ENCODE measurements at regions not wholly inside any gene's neighbourhood (a gene's known extent, or its start where the extent isn't known, plus 50 kb on each side); places are given as distances from the start of the nearest gene placed in this dataset.

DNA sequence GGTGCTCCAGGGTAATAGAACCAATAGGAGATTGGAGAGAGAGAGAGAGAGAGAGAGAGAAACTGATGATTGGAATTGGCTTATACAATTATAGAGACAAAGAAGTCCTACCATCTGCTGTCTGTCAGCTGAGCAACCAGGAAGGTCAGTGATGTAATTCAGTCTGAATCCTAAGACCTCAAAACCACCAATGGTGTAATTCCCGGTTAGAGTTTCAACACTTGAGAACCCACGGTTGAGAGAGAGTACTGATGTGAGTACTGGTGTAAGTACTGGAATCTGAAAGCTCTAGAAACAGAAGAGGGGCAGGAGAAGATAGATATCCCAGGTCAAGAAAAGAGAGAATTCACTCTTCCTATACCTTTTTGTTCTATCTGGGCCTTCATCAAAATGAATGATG is 775.8 kb downstream of the EFNA5 start:
- TF ChIP-seq, protein P1, sequence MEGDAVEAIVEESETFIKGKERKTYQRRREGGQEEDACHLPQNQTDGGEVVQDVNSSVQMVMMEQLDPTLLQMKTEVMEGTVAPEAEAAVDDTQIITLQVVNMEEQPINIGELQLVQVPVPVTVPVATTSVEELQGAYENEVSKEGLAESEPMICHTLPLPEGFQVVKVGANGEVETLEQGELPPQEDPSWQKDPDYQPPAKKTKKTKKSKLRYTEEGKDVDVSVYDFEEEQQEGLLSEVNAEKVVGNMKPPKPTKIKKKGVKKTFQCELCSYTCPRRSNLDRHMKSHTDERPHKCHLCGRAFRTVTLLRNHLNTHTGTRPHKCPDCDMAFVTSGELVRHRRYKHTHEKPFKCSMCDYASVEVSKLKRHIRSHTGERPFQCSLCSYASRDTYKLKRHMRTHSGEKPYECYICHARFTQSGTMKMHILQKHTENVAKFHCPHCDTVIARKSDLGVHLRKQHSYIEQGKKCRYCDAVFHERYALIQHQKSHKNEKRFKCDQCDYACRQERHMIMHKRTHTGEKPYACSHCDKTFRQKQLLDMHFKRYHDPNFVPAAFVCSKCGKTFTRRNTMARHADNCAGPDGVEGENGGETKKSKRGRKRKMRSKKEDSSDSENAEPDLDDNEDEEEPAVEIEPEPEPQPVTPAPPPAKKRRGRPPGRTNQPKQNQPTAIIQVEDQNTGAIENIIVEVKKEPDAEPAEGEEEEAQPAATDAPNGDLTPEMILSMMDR (IDR thresholded peaks at IDR 0.05; ENCODE audit: low read depth, low read length): no peak
- TF ChIP-seq EZH2phosphoT487 (IDR thresholded peaks at IDR 0.05; ENCODE audit: low read depth): no peak
